HepG2 (cell line): ENCODE measurements at regions not wholly inside any gene's neighbourhood (a gene's known extent, or its start where the extent isn't known, plus 50 kb on each side); places are given as distances from the start of the nearest gene placed in this dataset.

ENCODE experiments used
- CHD2 ChIP-seq: IDR thresholded peaks from 2 replicates; pipeline ENCODE4 v1.6.1; 2011; ENCODE audit warnings: low read depth, low read length, improper control_type of control experiment
- CTCF ChIP-seq: sonication (generic); formaldehyde crosslinking; IDR thresholded peaks from 2 replicates; pipeline ENCODE4 v1.5.0; 2020; ENCODE audit warnings: mild to moderate bottlenecking, missing genetic modification reagents, moderate library complexity
- ELF1 ChIP-seq: sonication (generic); formaldehyde crosslinking; IDR thresholded peaks from 2 replicates; pipeline ENCODE4 v1.4.0; 2020; ENCODE audit warnings: missing genetic modification reagents
- EZH2 ChIP-seq: conservative IDR thresholded peaks from 2 replicates; pipeline ENCODE4 v1.6.1; 2012; ENCODE audit warnings: mild to moderate bottlenecking, low read depth, low read length, moderate library complexity
- HMG20B ChIP-seq: conservative IDR thresholded peaks from 2 replicates; pipeline ENCODE4 v1.6.1; 2016; ENCODE audit warnings: missing genetic modification reagents, missing compliant biosample characterization
- HNRNPL ChIP-seq: fragments of 200-400 bp; formaldehyde crosslinking; IDR thresholded peaks from 2 replicates; pipeline ENCODE4 v1.6.1; 2017; ENCODE audit warnings: mild to moderate bottlenecking, low read depth, low read length
- MAX ChIP-seq: IDR thresholded peaks from 2 replicates; pipeline ENCODE4 v1.6.1; 2012; ENCODE audit warnings: inconsistent platforms
- MTA3 ChIP-seq: sonication (generic); formaldehyde crosslinking; IDR thresholded peaks from 2 replicates; pipeline ENCODE4 v1.4.0; 2020; ENCODE audit warnings: missing genetic modification reagents
- MXD4 ChIP-seq: IDR thresholded peaks from 2 replicates; pipeline ENCODE4 v1.6.1; 2016; ENCODE audit warnings: mild to moderate bottlenecking, missing biosample characterization, missing genetic modification reagents
- ZNF263 ChIP-seq: sonication (generic); formaldehyde crosslinking; IDR thresholded peaks from 2 replicates; pipeline ENCODE4 v1.4.0; 2020; ENCODE audit warnings: missing genetic modification reagents
- ZNF318 ChIP-seq: sonication (generic); formaldehyde crosslinking; IDR thresholded peaks from 2 replicates; pipeline ENCODE4 v1.4.0; 2020; ENCODE audit warnings: mild to moderate bottlenecking, missing genetic modification reagents
- ZNF431 ChIP-seq: sonication (generic); formaldehyde crosslinking; IDR thresholded peaks from 2 replicates; pipeline ENCODE4 v1.9.0; 2022; ENCODE audit warnings: missing genetic modification reagents, low read depth, mild to moderate bottlenecking, borderline replicate concordance
- ZNF558 ChIP-seq: sonication (generic); formaldehyde crosslinking; IDR thresholded peaks from 2 replicates; pipeline ENCODE4 v1.9.0; 2022; ENCODE audit warnings: mild to moderate bottlenecking, missing genetic modification reagents, borderline replicate concordance

GRCh38 chr2:174020926-174021662 is 55.9 kb upstream of the SP3 start:
- TF ChIP-seq ZNF431 (CRISPR knock-in tag) (no peak), ELF1 (CRISPR knock-in tag) (no peak), HMG20B (CRISPR knock-in tag) (no peak), ZNF558 (no peak), CTCF (CRISPR knock-in tag) (no peak), MAX (no peak), ZNF318 (CRISPR knock-in tag) (no peak), HNRNPL (no peak), EZH2 (no peak), MXD4 (no peak), CHD2 (no peak), MTA3 (no peak), ZNF263 (CRISPR knock-in tag) (no peak)
